ENCODE measurements at regions not wholly inside any gene's neighbourhood (a gene's known extent, or its start where the extent isn't known, plus 50 kb on each side); places are given as distances from the start of the nearest gene placed in this dataset.

DNA sequence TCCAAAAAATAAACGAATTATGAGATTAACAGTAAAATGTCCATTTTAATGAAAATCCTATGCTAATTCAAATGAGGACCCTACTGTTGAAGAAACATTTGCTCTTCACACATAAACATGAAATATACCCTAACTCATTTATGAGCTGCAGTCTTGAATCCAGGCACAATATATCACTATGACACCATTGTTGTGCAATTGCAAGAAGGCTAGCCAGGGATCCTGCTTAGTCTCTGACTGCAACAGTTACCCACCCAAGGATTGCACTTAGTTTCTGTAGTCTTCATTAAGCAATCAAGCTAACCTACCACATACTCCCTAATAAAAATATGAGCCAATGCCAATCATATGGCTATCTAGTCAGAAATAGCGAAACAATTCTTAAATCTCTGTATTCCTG lies 981.0 kb upstream of the FAT3 start:
- TF ChIP-seq, protein P1, sequence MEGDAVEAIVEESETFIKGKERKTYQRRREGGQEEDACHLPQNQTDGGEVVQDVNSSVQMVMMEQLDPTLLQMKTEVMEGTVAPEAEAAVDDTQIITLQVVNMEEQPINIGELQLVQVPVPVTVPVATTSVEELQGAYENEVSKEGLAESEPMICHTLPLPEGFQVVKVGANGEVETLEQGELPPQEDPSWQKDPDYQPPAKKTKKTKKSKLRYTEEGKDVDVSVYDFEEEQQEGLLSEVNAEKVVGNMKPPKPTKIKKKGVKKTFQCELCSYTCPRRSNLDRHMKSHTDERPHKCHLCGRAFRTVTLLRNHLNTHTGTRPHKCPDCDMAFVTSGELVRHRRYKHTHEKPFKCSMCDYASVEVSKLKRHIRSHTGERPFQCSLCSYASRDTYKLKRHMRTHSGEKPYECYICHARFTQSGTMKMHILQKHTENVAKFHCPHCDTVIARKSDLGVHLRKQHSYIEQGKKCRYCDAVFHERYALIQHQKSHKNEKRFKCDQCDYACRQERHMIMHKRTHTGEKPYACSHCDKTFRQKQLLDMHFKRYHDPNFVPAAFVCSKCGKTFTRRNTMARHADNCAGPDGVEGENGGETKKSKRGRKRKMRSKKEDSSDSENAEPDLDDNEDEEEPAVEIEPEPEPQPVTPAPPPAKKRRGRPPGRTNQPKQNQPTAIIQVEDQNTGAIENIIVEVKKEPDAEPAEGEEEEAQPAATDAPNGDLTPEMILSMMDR (IDR thresholded peaks at IDR 0.05): no peak
- TF ChIP-seq EZH2 (IDR thresholded peaks at IDR 0.05; ENCODE audit: borderline replicate concordance, insufficient read depth, low read depth, low read length, poor library complexity, severe bottlenecking): no peak
